Transverse colon (tissue), 4 donors: ENCODE measurements at regions not wholly inside any gene's neighbourhood (a gene's known extent, or its start where the extent isn't known, plus 50 kb on each side); places are given as distances from the start of the nearest gene placed in this dataset.

ENCODE experiments used
- DNase-seq: peaks from one replicate; pipeline ENCODE4 v3.0.0-alpha.2; 2019
- H3K27ac ChIP-seq, 4 donors: fragments of 200-600 bp; sonication (generic); 2 replicates each; pipeline ENCODE4 v1.5.1; 2016 to 2018; ENCODE audit warnings: inconsistent platforms in 4 of 4
- H3K27me3 ChIP-seq: fragments of 200-600 bp; sonication (generic); 2 replicates; pipeline ENCODE4 v1.5.1; 2017; ENCODE audit warnings: inconsistent platforms
- H3K36me3 ChIP-seq, 4 donors: fragments of 200-600 bp; sonication (generic); 2 replicates each; pipeline ENCODE4 v1.5.1; 2017 to 2019; ENCODE audit warnings: inconsistent platforms in 4 of 4
- H3K4me1 ChIP-seq, 4 donors: fragments of 200-600 bp; sonication (generic); 2 replicates each; pipeline ENCODE4 v1.5.1; 2017 to 2020; ENCODE audit warnings: inconsistent platforms in 4 of 4
- H3K4me3 ChIP-seq, 4 donors: fragments of 200-600 bp; sonication (generic); 1 replicate in 1 of 4; 2 replicates in 3 of 4; pipeline versions ENCODE4 v1.5.1 to v1.6.1; 2017 to 2019; ENCODE audit warnings: inconsistent platforms in 4 of 4
- H3K9me3 ChIP-seq, 2 donors: fragments of 200-600 bp; sonication (generic); 2 replicates each; pipeline ENCODE4 v1.5.1; 2017 to 2019; ENCODE audit warnings: inconsistent platforms in 2 of 2
- CTCF ChIP-seq, 5 experiments: fragments of 200-600 bp in 3 of 5; fragments of 450-650 bp in 2 of 5; sonication (generic) in 3 of 5; IDR thresholded peaks; 1 replicate in 2 of 5; 2 replicates in 3 of 5; pipeline ENCODE4 v1.5.1; 2016 to 2017; ENCODE audit warnings: antibody characterized with exemption in 5 of 5, inconsistent platforms in 3 of 5, mild to moderate bottlenecking in 2 of 5, moderate library complexity in 1 of 5
- EP300 ChIP-seq: sonication (generic); formaldehyde crosslinking; IDR thresholded peaks from one replicate; pipeline ENCODE4 v1.6.1; 2017; ENCODE audit warnings: antibody characterized with exemption, low read depth
- POLR2A ChIP-seq: fragments of 450-650 bp; IDR thresholded peaks from one replicate; pipeline ENCODE4 v1.6.1; 2016; ENCODE audit warnings: antibody characterized with exemption, mild to moderate bottlenecking, moderate library complexity
- POLR2AphosphoS5 ChIP-seq, 3 donors: sonication (generic); formaldehyde crosslinking; IDR thresholded peaks; one replicate each; pipeline ENCODE4 v1.6.1; 2016; ENCODE audit warnings: antibody characterized with exemption in 3 of 3
- WGBS, 2 donors: methylation state at CpG; one replicate each; pipeline ENCODE4 v1.1.5; 2018; ENCODE audit warnings: low coverage in 1 of 2; 5-methylcytosine and 5-hydroxymethylcytosine counted together
- in situ Hi-C, 4 donors: fragments of 200-750 bp; cut with MboI; loops; one replicate each; pipeline versions ENCODE4 v1.15.0 to v1.15.1; 2017; ENCODE audit warnings: low sequenced_read_pairs in 3 of 4, low pct_ligation_motif_present in 1 of 4, low pct_unique_long_range_greater_than_20kb in 1 of 4
- intact Hi-C: fragments of 100-400 bp; cut with DNase I; formaldehyde crosslinking; loops from one replicate; pipeline ENCODE4 v1.15.1; 2023; ENCODE audit warnings: low total_unique reads

GRCh38 chr7:130950054-130950453 is 216.0 kb upstream of the KLF14 start:
- H3K4me3 ChIP-seq, result no peak overlapping the region
- intact Hi-C loops (no loop called here), in situ Hi-C loops (no loop called here)
- no peaks in the 10 kb centered on the region for H3K27me3 ChIP-seq
- no peaks in the 10 kb centered on the region for H3K9me3 ChIP-seq
- no peak for TF ChIP-seq CTCF (IDR thresholded peaks at IDR 0.05)
- TF ChIP-seq EP300, result no peak
- no peak for TF ChIP-seq POLR2A
- TF ChIP-seq POLR2AphosphoS5 (IDR thresholded peaks at IDR 0.05), result no peak
- no peak for DNase-seq
- no peak overlapping the region for H3K27ac ChIP-seq
- H3K4me1 ChIP-seq, result peaks cover 0 to 25% (median 12%) of the 10 kb centered on the region in 4 donors
- H3K36me3 ChIP-seq, result no peaks in the 10 kb centered on the region
- 86% methylated on average over 1 of the region's 1 CpG for WGBS, 2 donors

- H3K4me1 ChIP-seq, result peaks cover under 1 to 24% (median 10%) of the 10 kb centered on the region in 4 donors
- intact Hi-C loops (no loop called here), in situ Hi-C loops (no loop called here)
- no peaks in the 10 kb centered on the region for H3K36me3 ChIP-seq
- H3K4me3 ChIP-seq, result no peak overlapping the region
- TF ChIP-seq POLR2AphosphoS5 (IDR thresholded peaks at IDR 0.05) (no peak), POLR2A (no peak), CTCF (IDR thresholded peaks at IDR 0.05) (no peak), EP300 (no peak)
- WGBS, 2 donors, result 81 to 89% methylated on average over 6 of the region's 6 CpGs
- peak overlapping the region in 1 of 4 donors; percentile 15 for H3K27ac ChIP-seq
- no peaks in the 10 kb centered on the region for H3K27me3 ChIP-seq
- no peaks in the 10 kb centered on the region for H3K9me3 ChIP-seq
- no peak for DNase-seq
Observed at GRCh38 chr7:130950741-130951140, 216.7 kb upstream of the KLF14 start.

- DNase-seq, result no peak
- whole genome bisulfite sequencing, 2 donors, result 80 to 91% methylated on average over 10 to 14 of the region's 14 CpGs
- Histone ChIP-seq H3K36me3 (no peaks in the 10 kb centered on the region), H3K9me3 (no peaks in the 10 kb centered on the region), H3K4me3 (no peak overlapping the region), H3K27me3 (no peaks in the 10 kb centered on the region), H3K4me1 (peaks cover 5 to 31% (median 13%) of the 10 kb centered on the region in 4 donors), H3K27ac (peak overlapping the region in 1 of 4 donors; percentile 47)
- in situ Hi-C loops, result no loop called here
- intact Hi-C loops, result no loop called here
- TF ChIP-seq CTCF (IDR thresholded peaks at IDR 0.05) (no peak), POLR2AphosphoS5 (IDR thresholded peaks at IDR 0.05) (no peak), POLR2A (no peak), EP300 (no peak)
Observed at GRCh38 chr7:130951303-130951975, 217.4 kb upstream of the KLF14 start.

- TF ChIP-seq EP300 (no peak), CTCF (IDR thresholded peaks at IDR 0.05) (no peak), POLR2AphosphoS5 (IDR thresholded peaks at IDR 0.05) (no peak), POLR2A (no peak)
- intact Hi-C loops, result no loop called here
- no peak for DNase-seq
- in situ Hi-C loops, result no loop called here
- H3K4me3 ChIP-seq, result no peak overlapping the region
- no peaks in the 10 kb centered on the region for H3K36me3 ChIP-seq
- peaks cover 11 to 39% (median 20%) of the 10 kb centered on the region in 4 donors for H3K4me1 ChIP-seq
- peak overlapping the region in 1 of 4 donors; percentile 47 for H3K27ac ChIP-seq
- 76 to 95% methylated on average over 3 to 16 of the region's 16 CpGs for WGBS, 2 donors
- no peaks in the 10 kb centered on the region for H3K27me3 ChIP-seq
- no peaks in the 10 kb centered on the region for H3K9me3 ChIP-seq
Observed at GRCh38 chr7:130951976-130952876, 218.2 kb upstream of the KLF14 start.
